GM18909 (cell line): ENCODE measurements at regions not wholly inside any gene's neighbourhood (a gene's known extent, or its start where the extent isn't known, plus 50 kb on each side); places are given as distances from the start of the nearest gene placed in this dataset.
"Not testable (repeated sequence)": the region's sequence is repeated elsewhere in the genome, so short reads cannot be mapped to it uniquely, and the experiment has no call there.

Experiments
- ATAC-seq: cut with Tn5 transposase; IDR thresholded peaks from one replicate; pipeline ENCODE4 v1.9.1; 2021; ENCODE audit warnings: mild to moderate bottlenecking; ENCODE audit not compliant: unreplicated experiment, poor library complexity

GRCh38 chr2:44051593-44052347 is 56.0 kb upstream of the LRPPRC start:
- ATAC-seq, result no peak

GRCh38 chr2:44052584-44052983 is 56.8 kb upstream of the LRPPRC start:
- ATAC-seq, result no peak

- ATAC-seq, result no peak
Measured at GRCh38 chr2:44053052-44053451, 57.3 kb upstream of the LRPPRC start.

- ATAC-seq, result no peak
Measured at GRCh38 chr2:44053456-44053855, 57.7 kb upstream of the LRPPRC start.

GRCh38 chr2:44055229-44055628 is 59.4 kb upstream of the LRPPRC start:
- no peak for ATAC-seq

- ATAC-seq, result no peak
Measured at GRCh38 chr2:44055664-44056063, 59.9 kb upstream of the LRPPRC start.

GRCh38 chr2:44056947-44057346 is 61.2 kb upstream of the LRPPRC start:
- ATAC-seq, result no peak

- ATAC-seq, result not testable (repeated sequence)
Measured at GRCh38 chr2:44060286-44060685, 64.5 kb upstream of the LRPPRC start.

- no peak for ATAC-seq
Measured at GRCh38 chr2:44060990-44061389, 65.2 kb upstream of the LRPPRC start.

- no peak for ATAC-seq
Measured at GRCh38 chr2:44061469-44061868, 65.7 kb upstream of the LRPPRC start.

GRCh38 chr2:44061876-44062275 is 66.1 kb upstream of the LRPPRC start:
- ATAC-seq, result no peak

GRCh38 chr2:44063033-44063432 is 67.2 kb upstream of the LRPPRC start:
- no peak for ATAC-seq

GRCh38 chr2:44064281-44064680 is 68.5 kb upstream of the LRPPRC start:
- ATAC-seq, result not testable (repeated sequence)

- ATAC-seq, result not testable (repeated sequence)
Measured at GRCh38 chr2:44067012-44067790, 71.4 kb upstream of the LRPPRC start.

GRCh38 chr2:44067791-44068181 is 72.0 kb upstream of the LRPPRC start:
- not testable (repeated sequence) for ATAC-seq

- no peak for ATAC-seq
Measured at GRCh38 chr2:44071454-44072046, 75.8 kb upstream of the LRPPRC start.

GRCh38 chr2:44073667-44074066 is 77.9 kb upstream of the LRPPRC start:
- ATAC-seq, result not testable (repeated sequence)

GRCh38 chr2:44074795-44075194 is 79.0 kb upstream of the LRPPRC start:
- not testable (repeated sequence) for ATAC-seq

- ATAC-seq, result no peak
Measured at GRCh38 chr2:44075541-44075940, 79.8 kb upstream of the LRPPRC start.

- ATAC-seq, result no peak
Measured at GRCh38 chr2:44077942-44078511, 82.2 kb upstream of the LRPPRC start.

- no peak for ATAC-seq
Measured at GRCh38 chr2:44079686-44080085, 83.9 kb upstream of the LRPPRC start.
